K562 (cell line): ENCODE measurements at regions not wholly inside any gene's neighbourhood (a gene's known extent, or its start where the extent isn't known, plus 50 kb on each side); places are given as distances from the start of the nearest gene placed in this dataset.

ENCODE experiments used
- ATAC-seq: fragments of 200-7000 bp; cut with Tn5 transposase; 3 replicates; pipeline ENCODE4 v1.9.1; 2020; ENCODE audit warnings: moderate library complexity
- BruUV-seq: library from RNA; stranded (reverse); fragments of 400-500 nt; replicated peaks from 2 replicates; lab custom pipeline; 2021; lab: Mats Ljungman, UMichigan
- CTCF ChIA-PET: fragments of 300-600 bp; formaldehyde crosslinking; extraction: SDS; loops from one replicate; lab custom pipeline; 2021; ENCODE audit warnings: low intra/inter-chr PET ratio; lab: Yijun Ruan, JAX
- POLR2A ChIA-PET: fragments of 300-600, 350-650 bp; sonication (Branson Sonifier 250); formaldehyde crosslinking; extraction: SDS; loops from one replicate; lab custom pipeline; 2021; ENCODE audit warnings: antibody characterized with exemption, inconsistent platforms; lab: Yijun Ruan, JAX
- DNase-seq, 4 experiments: peaks; one replicate each; pipeline versions ENCODE4 v3.0.0 to v3.0.0-alpha.2; 2011 to 2018; ENCODE audit warnings: low spot score in 3 of 4, mixed read lengths in 3 of 4; ENCODE audit errors: extremely low read depth in 1 of 4
- FAIRE-seq: peaks from 2 replicates; lab custom pipeline; 2011; peaks lifted over from hg19 to GRCh38; lab: Jason Lieb, UNC
- H2AFZ ChIP-seq: 2 replicates; pipeline ENCODE4 v1.6.0; 2011; ENCODE audit warnings: low read depth, low read length, control low read depth, inconsistent platforms
- H3K27ac ChIP-seq: fragments of 200-600 bp; 3 replicates; pipeline ENCODE4 v1.8.0; 2011; ENCODE audit warnings: low read depth, mild to moderate bottlenecking, control low read depth, inconsistent platforms, low read length, moderate library complexity, mixed read lengths; ENCODE audit errors: extremely low read depth
- H3K27me3 ChIP-seq, 2 experiments: fragments of 300-600 bp in 1 of 2; 2 replicates in 1 of 2; 3 replicates in 1 of 2; pipeline versions ENCODE4 v1.6.0 to v1.8.0; 2011; ENCODE audit warnings: inconsistent platforms in 2 of 2, low read length in 2 of 2, mild to moderate bottlenecking in 1 of 2, mixed read lengths in 1 of 2, moderate library complexity in 1 of 2; ENCODE audit not compliant: control insufficient read depth in 2 of 2, insufficient read depth in 2 of 2
- H3K36me3 ChIP-seq: fragments of 300-600 bp; 3 replicates; pipeline ENCODE4 v1.8.0; 2011; ENCODE audit warnings: mild to moderate bottlenecking, low read length, inconsistent platforms; ENCODE audit not compliant: control insufficient read depth, insufficient read depth
- H3K4me1 ChIP-seq, 2 experiments: fragments of 200-600 bp in 1 of 2; replicated peaks in 1 of 2; 2 replicates in 1 of 2; 3 replicates in 1 of 2; pipeline versions ENCODE4 v1.5.1 to v1.8.0; 2011; ENCODE audit warnings: inconsistent platforms in 2 of 2, low read length in 2 of 2, mild to moderate bottlenecking in 1 of 2, mixed read lengths in 1 of 2, moderate library complexity in 1 of 2; ENCODE audit not compliant: control insufficient read depth in 2 of 2, insufficient read depth in 2 of 2
- H3K4me2 ChIP-seq: 2 replicates; pipeline ENCODE4 v1.6.1; 2011; ENCODE audit warnings: low read length, control low read depth, inconsistent platforms, mixed read lengths; ENCODE audit not compliant: insufficient read depth
- H3K4me3 ChIP-seq: fragments of 200-600 bp; sonication (generic), shearing (Covaris generic); 2 replicates; pipeline ENCODE4 v1.5.1; 2016; ENCODE audit warnings: control low read depth, inconsistent platforms
- H3K79me2 ChIP-seq: fragments of 200-600 bp; 3 replicates; pipeline ENCODE4 v1.8.0; 2011; ENCODE audit warnings: low read length, inconsistent platforms; ENCODE audit not compliant: control insufficient read depth, insufficient read depth
- H3K9ac ChIP-seq, 2 experiments: 2 replicates each; pipeline versions ENCODE4 v1.6.0 to v1.6.1; 2011; ENCODE audit warnings: low read depth in 2 of 2, low read length in 2 of 2, control low read depth in 1 of 2, inconsistent platforms in 1 of 2, mild to moderate bottlenecking in 1 of 2, mixed read lengths in 1 of 2; ENCODE audit not compliant: insufficient read depth in 1 of 2
- H3K9me1 ChIP-seq: one replicate; pipeline ENCODE4 v1.6.0; 2011; ENCODE audit warnings: inconsistent platforms, mild to moderate bottlenecking, low read length, moderate library complexity; ENCODE audit not compliant: control insufficient read depth, insufficient read depth
- H3K9me3 ChIP-seq: replicated peaks from 2 replicates; pipeline ENCODE4 v1.5.1; 2011; ENCODE audit warnings: low read depth, low read length, inconsistent platforms; ENCODE audit not compliant: control insufficient read depth, insufficient read depth
- H4K20me1 ChIP-seq: replicated peaks from 2 replicates; pipeline ENCODE4 v1.6.1; 2011; ENCODE audit warnings: low read length, inconsistent platforms, mixed read lengths; ENCODE audit not compliant: control insufficient read depth, insufficient read depth
- NR2F6 ChIP-seq: fragments of 450-650 bp; formaldehyde crosslinking; IDR thresholded peaks from 2 replicates; pipeline ENCODE4 v1.4.0; 2020; ENCODE audit warnings: mild to moderate bottlenecking
- POLR2B ChIP-seq: fragments of 450-650 bp; IDR thresholded peaks from 2 replicates; pipeline ENCODE4 v1.6.1; 2018; ENCODE audit warnings: low read depth; ENCODE audit not compliant: partially characterized antibody
- PPARD ChIP-seq: fragments of 250-450 bp; sonication (Bioruptor Pico); IDR thresholded peaks from 2 replicates; pipeline ENCODE4 v1.8.0; 2022; ENCODE audit warnings: inconsistent platforms, mild to moderate bottlenecking, moderate library complexity
- RFX5 ChIP-seq: IDR thresholded peaks from 2 replicates; pipeline ENCODE4 v1.6.1; 2011; ENCODE audit warnings: low read depth, mild to moderate bottlenecking, improper control_type of control experiment, low read length
- USF1 ChIP-seq: sonication (generic); formaldehyde crosslinking; IDR thresholded peaks from 2 replicates; pipeline ENCODE4 v1.9.0; 2022; ENCODE audit warnings: mild to moderate bottlenecking, missing genetic modification reagents
- ZFP36 ChIP-seq: fragments of 150-350 bp; IDR thresholded peaks from 2 replicates; pipeline ENCODE4 v1.6.1; 2018; ENCODE audit warnings: low read length, low read depth; ENCODE audit not compliant: partially characterized antibody
- ZNF398 ChIP-seq: fragments of 250-450 bp; sonication (Bioruptor Pico); IDR thresholded peaks from 2 replicates; pipeline ENCODE4 v1.8.0; 2021; ENCODE audit warnings: moderate library complexity, mild to moderate bottlenecking, inconsistent platforms
- WGBS: fragments of 100-300 bp; shearing (Covaris generic); methylation state at CpG from one replicate; pipeline ENCODE4 v1.1.6; 2016; ENCODE audit warnings: low coverage, mixed read lengths; ENCODE audit not compliant: insufficient coverage; ENCODE audit errors: missing lambda C conversion rate; 5-methylcytosine and 5-hydroxymethylcytosine counted together
- in situ Hi-C: fragments of 300-500 bp; cut with MboI; formaldehyde crosslinking; loops from 4 replicates; pipeline ENCODE4 v1.15.0; 2018; ENCODE audit warnings: inconsistent platforms, mixed read lengths
- intact Hi-C: fragments of 100-400 bp; cut with micrococcal nuclease; formaldehyde crosslinking; loops from 2 replicates; pipeline ENCODE4 v1.14.2; 2022

GRCh38 chr19:27993619-27994570, 1219.1 kb downstream of the UQCRFS1 start:
- no peak for ATAC-seq
- Histone ChIP-seq H3K27me3 (no peaks in the 10 kb centered on the region), H2AFZ (no peak overlapping the region), H3K9me1 (no peaks in the 10 kb centered on the region), H3K27ac (no peak overlapping the region), H3K9ac (no peak overlapping the region), H3K9me3 (no peaks in the 10 kb centered on the region), H3K4me3 (no peak overlapping the region), H3K79me2 (no peaks in the 10 kb centered on the region), H3K4me2 (no peak overlapping the region), H3K36me3 (no peaks in the 10 kb centered on the region), H4K20me1 (no peaks in the 10 kb centered on the region), H3K4me1 (no peaks in the 10 kb centered on the region)
- in situ Hi-C loops (no loop called here), intact Hi-C loops (no loop called here)
- WGBS, result 0% methylated on average over 6 of the region's 6 CpGs
- DNase-seq, result no peak
- TF ChIP-seq ZNF398 (CRISPR knock-in tag) (no peak), NR2F6 (no peak), ZFP36 (no peak), PPARD (CRISPR knock-in tag) (no peak), RFX5 (no peak), POLR2B (no peak), USF1 (CRISPR knock-in tag) (no peak)
- ChIA-PET CTCF (no interaction called here), POLR2A (no interaction called here)
- no peak for FAIRE-seq
- BruUV-seq, result no TSS peak
